WTC11 (cell line): ENCODE measurements at regions not wholly inside any gene's neighbourhood (a gene's known extent, or its start where the extent isn't known, plus 50 kb on each side); places are given as distances from the start of the nearest gene placed in this dataset.

ENCODE experiments used
- ATAC-seq: fragments of 200-7000 bp; cut with Tn5 transposase; 2 replicates; pipeline ENCODE4 v1.10.0; 2021; ENCODE audit warnings: mild to moderate bottlenecking, moderate library complexity
- CTCF ChIA-PET: fragments of 300-600 bp; sonication (Branson Sonifier 250); formaldehyde crosslinking; loops from one replicate; lab custom pipeline; 2021; ENCODE audit warnings: antibody characterized with exemption; lab: Charles Lee
- POLR2A ChIA-PET: fragments of 350-600 bp; sonication (Branson Sonifier 250); formaldehyde crosslinking; loops from one replicate; lab custom pipeline; 2021; ENCODE audit warnings: antibody characterized with exemption; lab: Charles Lee
- DNase-seq: peaks from one replicate; pipeline ENCODE4 v3.0.0; 2021; ENCODE audit warnings: low spot score
- H3K27ac Mint-ChIP-seq: 2 replicates; pipeline ENCODE4 v1.8.0; 2021; ENCODE audit warnings: mixed read lengths
- H3K27me3 Mint-ChIP-seq: 2 replicates; pipeline ENCODE4 v1.8.0; 2021; ENCODE audit warnings: low read depth, mild to moderate bottlenecking, moderate library complexity, mixed read lengths
- H3K36me3 Mint-ChIP-seq: 2 replicates; pipeline ENCODE4 v1.8.0; 2021; ENCODE audit warnings: mixed read lengths
- H3K4me1 Mint-ChIP-seq: 2 replicates; pipeline ENCODE4 v1.8.0; 2022; ENCODE audit warnings: mixed read lengths
- H3K4me3 Mint-ChIP-seq: 2 replicates; pipeline ENCODE4 v1.8.0; 2021; ENCODE audit warnings: mild to moderate bottlenecking, moderate library complexity, mixed read lengths
- H3K9me3 Mint-ChIP-seq: 2 replicates; pipeline ENCODE4 v1.8.0; 2021; ENCODE audit warnings: mixed read lengths
- FOXK1 ChIP-seq: sonication (generic); formaldehyde crosslinking; IDR thresholded peaks from 2 replicates; pipeline ENCODE4 v1.8.0; 2022; ENCODE audit warnings: mild to moderate bottlenecking, moderate library complexity, missing genetic modification reagents
- FOXP1 ChIP-seq: sonication (generic); formaldehyde crosslinking; IDR thresholded peaks from 2 replicates; pipeline ENCODE4 v1.8.0; 2022; ENCODE audit warnings: missing genetic modification reagents, mild to moderate bottlenecking, moderate library complexity, borderline replicate concordance
- IRF2 ChIP-seq: sonication (generic); formaldehyde crosslinking; IDR thresholded peaks from 2 replicates; pipeline ENCODE4 v1.8.0; 2022; ENCODE audit warnings: low read depth, missing genetic modification reagents, borderline replicate concordance
- MYBL2 ChIP-seq: sonication (generic); formaldehyde crosslinking; IDR thresholded peaks from 2 replicates; pipeline ENCODE4 v1.8.1; 2023; ENCODE audit warnings: mild to moderate bottlenecking, moderate library complexity, missing genetic modification reagents
- NFATC4 ChIP-seq: fragments of 250-450 bp; sonication (Bioruptor Pico); IDR thresholded peaks from 2 replicates; pipeline ENCODE4 v1.9.0; 2021; ENCODE audit warnings: mild to moderate bottlenecking
- NFE2L1 ChIP-seq: sonication (generic); formaldehyde crosslinking; IDR thresholded peaks from 2 replicates; pipeline ENCODE4 v1.8.1; 2023; ENCODE audit warnings: missing genetic modification reagents
- OVOL2 ChIP-seq: fragments of 250-450 bp; sonication (Bioruptor Pico); IDR thresholded peaks from 2 replicates; pipeline ENCODE4 v1.9.0; 2021; ENCODE audit warnings: mild to moderate bottlenecking, borderline replicate concordance
- SMAD3 ChIP-seq: sonication (generic); formaldehyde crosslinking; IDR thresholded peaks from 2 replicates; pipeline ENCODE4 v1.8.0; 2022; ENCODE audit warnings: missing genetic modification reagents, mild to moderate bottlenecking, borderline replicate concordance
- TP53 ChIP-seq: sonication (generic); formaldehyde crosslinking; IDR thresholded peaks from 2 replicates; pipeline ENCODE4 v1.8.1; 2023; ENCODE audit warnings: mild to moderate bottlenecking, missing genetic modification reagents
- ZNF121 ChIP-seq: sonication (generic); formaldehyde crosslinking; IDR thresholded peaks from 2 replicates; pipeline ENCODE4 v1.8.0; 2023; ENCODE audit warnings: missing genetic modification reagents
- ZNF396 ChIP-seq: fragments of 250-450 bp; sonication (Bioruptor Pico); IDR thresholded peaks from 2 replicates; pipeline ENCODE4 v1.8.0; 2021; ENCODE audit warnings: mild to moderate bottlenecking, moderate library complexity, borderline replicate concordance
- ZNF671 ChIP-seq: fragments of 250-450 bp; sonication (Bioruptor Pico); IDR thresholded peaks from 2 replicates; pipeline ENCODE4 v1.8.0; 2021; ENCODE audit warnings: mild to moderate bottlenecking
- TF ChIP-seq, protein P1 (sequence below): sonication (generic); formaldehyde crosslinking; IDR thresholded peaks from 2 replicates; pipeline ENCODE4 v1.8.1; 2023; ENCODE audit warnings: mild to moderate bottlenecking, moderate library complexity, missing genetic modification reagents
- TF ChIP-seq, protein P2 (sequence below): fragments of 250-450 bp; sonication (Bioruptor Pico); IDR thresholded peaks from 2 replicates; pipeline ENCODE4 v1.9.0; 2021; ENCODE audit warnings: moderate library complexity, mild to moderate bottlenecking, inconsistent platforms, borderline replicate concordance
- TF ChIP-seq, protein P3 (sequence below): sonication (generic); formaldehyde crosslinking; IDR thresholded peaks from 2 replicates; pipeline ENCODE4 v1.8.1; 2023; ENCODE audit warnings: mild to moderate bottlenecking, missing genetic modification reagents, moderate library complexity
- TF ChIP-seq, protein P4 (sequence below): sonication (generic); formaldehyde crosslinking; IDR thresholded peaks from 2 replicates; pipeline ENCODE4 v1.8.0; 2022; ENCODE audit warnings: mild to moderate bottlenecking, missing genetic modification reagents
- TF ChIP-seq, protein P5 (sequence below): sonication (generic); formaldehyde crosslinking; IDR thresholded peaks from 2 replicates; pipeline ENCODE4 v1.8.1; 2022; ENCODE audit warnings: mild to moderate bottlenecking, moderate library complexity, missing genetic modification reagents
- TF ChIP-seq, protein P6 (sequence below): fragments of 250-450 bp; sonication (Bioruptor Pico); IDR thresholded peaks from 2 replicates; pipeline ENCODE4 v2.1.2; 2022; ENCODE audit warnings: mild to moderate bottlenecking, moderate library complexity
- TF ChIP-seq, protein P7 (sequence below): sonication (generic); formaldehyde crosslinking; conservative IDR thresholded peaks from 2 replicates; pipeline ENCODE4 v1.8.1; 2022; ENCODE audit warnings: mild to moderate bottlenecking, missing genetic modification reagents
- TF ChIP-seq, protein P8 (sequence below): sonication (generic); formaldehyde crosslinking; IDR thresholded peaks from 2 replicates; pipeline ENCODE4 v1.8.1; 2023; ENCODE audit warnings: mild to moderate bottlenecking, missing genetic modification reagents, borderline replicate concordance

DNA sequence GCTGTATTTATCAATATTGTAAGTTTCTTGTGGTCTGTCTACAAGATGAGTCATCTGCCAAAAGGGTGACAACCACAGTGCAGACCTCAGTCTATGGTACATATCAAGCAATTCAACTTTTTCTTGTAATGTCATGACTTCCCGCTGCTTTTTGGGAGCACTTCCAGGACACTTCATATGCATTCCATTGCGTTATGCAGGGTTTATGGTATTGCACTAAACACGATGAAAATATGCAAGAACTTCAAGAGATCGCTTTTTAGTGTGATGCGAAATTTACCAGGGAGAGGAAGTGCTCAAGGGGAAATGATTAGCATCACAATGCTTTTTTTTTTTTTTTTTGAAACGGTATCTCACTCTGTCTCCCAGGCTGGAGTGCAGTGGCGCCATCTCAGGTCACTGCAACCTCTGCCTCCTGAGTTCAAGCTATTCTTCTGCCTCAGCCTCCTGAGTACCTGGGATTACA, 166.5 kb downstream of the TFAP2A start:
- ATAC-seq (peak; percentile 90), DNase-seq (peak; percentile 46)
- Mint-ChIP-seq H3K4me3 (no peak overlapping the region), H3K27ac (no peak overlapping the region), H3K4me1 (peaks cover 27% of the 10 kb centered on the region), H3K36me3 (no peaks in the 10 kb centered on the region), H3K27me3 (no peaks in the 10 kb centered on the region), H3K9me3 (no peaks in the 10 kb centered on the region)
- ChIA-PET CTCF (interaction anchor here (0.6 to 1.5 kb wide), 13 partner anchors 10 to 1638 kb away, joined by 3 to 12 read pairs (median 4); partner anchors contain the start of gene TFAP2A), POLR2A (no interaction called here)
- TF ChIP-seq OVOL2 (CRISPR knock-in tag) (no peak), TP53 (CRISPR knock-in tag) (no peak), NFATC4 (CRISPR knock-in tag) (no peak), MYBL2 (CRISPR knock-in tag) (no peak), ZNF121 (CRISPR knock-in tag) (no peak), ZNF396 (0 out of 2 replicates have a peak, but pooled peaks have one; percentile 43)
- TF ChIP-seq, protein P1, sequence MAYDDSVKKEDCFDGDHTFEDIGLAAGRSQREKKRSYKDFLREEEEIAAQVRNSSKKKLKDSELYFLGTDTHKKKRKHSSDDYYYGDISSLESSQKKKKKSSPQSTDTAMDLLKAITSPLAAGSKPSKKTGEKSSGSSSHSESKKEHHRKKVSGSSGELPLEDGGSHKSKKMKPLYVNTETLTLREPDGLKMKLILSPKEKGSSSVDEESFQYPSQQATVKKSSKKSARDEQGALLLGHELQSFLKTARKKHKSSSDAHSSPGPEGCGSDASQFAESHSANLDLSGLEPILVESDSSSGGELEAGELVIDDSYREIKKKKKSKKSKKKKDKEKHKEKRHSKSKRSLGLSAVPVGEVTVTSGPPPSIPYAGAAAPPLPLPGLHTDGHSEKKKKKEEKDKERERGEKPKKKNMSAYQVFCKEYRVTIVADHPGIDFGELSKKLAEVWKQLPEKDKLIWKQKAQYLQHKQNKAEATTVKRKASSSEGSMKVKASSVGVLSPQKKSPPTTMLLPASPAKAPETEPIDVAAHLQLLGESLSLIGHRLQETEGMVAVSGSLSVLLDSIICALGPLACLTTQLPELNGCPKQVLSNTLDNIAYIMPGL (CRISPR knock-in tag): no peak

DNA sequence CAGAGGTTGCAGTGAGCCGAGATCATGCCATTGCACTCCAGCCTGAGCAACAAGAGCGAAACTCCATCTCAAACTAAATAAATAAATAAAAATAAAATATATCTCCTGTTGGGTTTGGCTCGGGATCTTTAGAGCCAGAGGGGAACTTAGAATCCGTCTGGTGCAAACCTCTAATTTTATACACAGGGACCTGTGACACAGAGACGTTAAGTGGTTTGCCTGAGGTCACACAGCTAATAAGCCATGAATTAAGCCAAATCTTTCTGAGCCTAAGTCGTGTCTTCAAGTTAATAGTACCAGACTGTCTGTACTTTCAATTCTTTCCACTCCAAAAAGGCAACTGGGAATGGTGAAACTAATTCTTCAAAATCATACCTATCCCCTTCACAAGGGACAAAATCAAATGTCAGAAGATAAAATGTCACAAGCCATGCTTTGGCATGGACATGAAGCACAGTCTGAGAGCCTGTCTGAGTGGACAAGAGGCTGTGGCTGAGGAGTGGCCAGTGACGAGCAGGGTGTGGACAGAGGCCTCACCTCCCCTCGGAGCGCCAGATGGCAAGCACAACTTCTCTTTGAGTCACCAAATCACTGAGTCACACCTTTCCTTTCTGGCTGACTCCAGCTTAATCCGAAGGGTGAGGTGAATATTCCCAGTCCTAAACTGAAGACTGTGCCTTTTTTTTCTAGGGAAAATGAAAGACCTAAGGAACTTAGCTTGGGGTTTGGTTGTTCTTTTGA, 177.4 kb downstream of the TFAP2A start:
- Mint-ChIP-seq H3K4me1 (no peaks in the 10 kb centered on the region), H3K4me3 (no peak overlapping the region)
- no peak for ATAC-seq
- TF ChIP-seq SMAD3: no peak
- TF ChIP-seq, protein P2, sequence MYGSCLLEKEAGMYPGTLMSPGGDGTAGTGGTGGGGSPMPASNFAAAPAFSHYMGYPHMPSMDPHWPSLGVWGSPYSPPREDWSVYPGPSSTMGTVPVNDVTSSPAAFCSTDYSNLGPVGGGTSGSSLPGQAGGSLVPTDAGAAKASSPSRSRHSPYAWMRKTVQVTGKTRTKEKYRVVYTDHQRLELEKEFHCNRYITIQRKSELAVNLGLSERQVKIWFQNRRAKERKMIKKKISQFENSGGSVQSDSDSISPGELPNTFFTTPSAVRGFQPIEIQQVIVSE (CRISPR knock-in tag): no peak
- TF ChIP-seq, protein P3, sequence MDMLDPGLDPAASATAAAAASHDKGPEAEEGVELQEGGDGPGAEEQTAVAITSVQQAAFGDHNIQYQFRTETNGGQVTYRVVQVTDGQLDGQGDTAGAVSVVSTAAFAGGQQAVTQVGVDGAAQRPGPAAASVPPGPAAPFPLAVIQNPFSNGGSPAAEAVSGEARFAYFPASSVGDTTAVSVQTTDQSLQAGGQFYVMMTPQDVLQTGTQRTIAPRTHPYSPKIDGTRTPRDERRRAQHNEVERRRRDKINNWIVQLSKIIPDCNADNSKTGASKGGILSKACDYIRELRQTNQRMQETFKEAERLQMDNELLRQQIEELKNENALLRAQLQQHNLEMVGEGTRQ (CRISPR knock-in tag): no peak
- TF ChIP-seq ZNF671 (CRISPR knock-in tag): no peak
- TF ChIP-seq, all 79 proteins: peak for 0
- no peak for DNase-seq
- Mint-ChIP-seq H3K27me3 (no peaks in the 10 kb centered on the region), H3K36me3 (no peaks in the 10 kb centered on the region), H3K9me3 (no peaks in the 10 kb centered on the region), H3K27ac (no peak overlapping the region)
- CTCF ChIA-PET: no interaction called here
- POLR2A ChIA-PET: no interaction called here

DNA sequence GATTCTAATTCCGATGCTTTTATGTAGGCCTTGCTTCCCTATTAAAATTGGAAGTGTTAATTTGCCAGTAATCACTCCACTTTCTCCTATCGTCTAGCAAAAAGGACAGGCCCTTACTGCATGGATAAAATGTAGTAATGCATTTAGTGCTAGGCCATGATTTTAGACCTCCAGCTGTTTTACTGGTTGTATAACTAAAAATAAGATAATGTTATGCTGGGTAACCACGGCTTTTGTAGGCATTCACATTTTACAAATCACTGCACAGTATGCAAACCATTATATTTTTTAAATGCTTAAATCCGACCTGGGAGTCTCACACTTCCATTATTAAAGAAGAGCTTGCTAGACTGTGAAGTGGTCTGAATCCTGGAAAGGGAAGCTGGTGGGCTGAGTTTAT, 179.5 kb downstream of the TFAP2A start:
- no peaks in the 10 kb centered on the region for H3K27me3 Mint-ChIP-seq
- no peak for ATAC-seq
- H3K27ac Mint-ChIP-seq: no peak overlapping the region
- H3K9me3 Mint-ChIP-seq: no peaks in the 10 kb centered on the region; the same call in 1 of the 2 replicates
- POLR2A ChIA-PET: no interaction called here
- no peaks in the 10 kb centered on the region for H3K4me1 Mint-ChIP-seq
- CTCF ChIA-PET: interaction anchor here (0.9 to 1.3 kb wide), 2 partner anchors 13 kb away, joined by 3 read pairs; no protein-coding TSS in a partner anchor
- no peak for DNase-seq
- H3K4me3 Mint-ChIP-seq: no peak overlapping the region
- no peaks in the 10 kb centered on the region for H3K36me3 Mint-ChIP-seq
- TF ChIP-seq, protein P4, sequence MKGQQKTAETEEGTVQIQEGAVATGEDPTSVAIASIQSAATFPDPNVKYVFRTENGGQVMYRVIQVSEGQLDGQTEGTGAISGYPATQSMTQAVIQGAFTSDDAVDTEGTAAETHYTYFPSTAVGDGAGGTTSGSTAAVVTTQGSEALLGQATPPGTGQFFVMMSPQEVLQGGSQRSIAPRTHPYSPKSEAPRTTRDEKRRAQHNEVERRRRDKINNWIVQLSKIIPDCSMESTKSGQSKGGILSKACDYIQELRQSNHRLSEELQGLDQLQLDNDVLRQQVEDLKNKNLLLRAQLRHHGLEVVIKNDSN (CRISPR knock-in tag): no peak
- no peak for TF ChIP-seq FOXK1
- TF ChIP-seq, protein P5, sequence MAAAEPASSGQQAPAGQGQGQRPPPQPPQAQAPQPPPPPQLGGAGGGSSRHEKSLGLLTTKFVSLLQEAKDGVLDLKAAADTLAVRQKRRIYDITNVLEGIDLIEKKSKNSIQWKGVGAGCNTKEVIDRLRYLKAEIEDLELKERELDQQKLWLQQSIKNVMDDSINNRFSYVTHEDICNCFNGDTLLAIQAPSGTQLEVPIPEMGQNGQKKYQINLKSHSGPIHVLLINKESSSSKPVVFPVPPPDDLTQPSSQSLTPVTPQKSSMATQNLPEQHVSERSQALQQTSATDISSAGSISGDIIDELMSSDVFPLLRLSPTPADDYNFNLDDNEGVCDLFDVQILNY (CRISPR knock-in tag): no peak
- no peak for TF ChIP-seq IRF2 (CRISPR knock-in tag)
- no peak for TF ChIP-seq NFE2L1 (CRISPR knock-in tag)
- no peak for TF ChIP-seq ZNF671 (CRISPR knock-in tag)
- TF ChIP-seq FOXP1 (CRISPR knock-in tag): no peak
- TF ChIP-seq, protein P6, sequence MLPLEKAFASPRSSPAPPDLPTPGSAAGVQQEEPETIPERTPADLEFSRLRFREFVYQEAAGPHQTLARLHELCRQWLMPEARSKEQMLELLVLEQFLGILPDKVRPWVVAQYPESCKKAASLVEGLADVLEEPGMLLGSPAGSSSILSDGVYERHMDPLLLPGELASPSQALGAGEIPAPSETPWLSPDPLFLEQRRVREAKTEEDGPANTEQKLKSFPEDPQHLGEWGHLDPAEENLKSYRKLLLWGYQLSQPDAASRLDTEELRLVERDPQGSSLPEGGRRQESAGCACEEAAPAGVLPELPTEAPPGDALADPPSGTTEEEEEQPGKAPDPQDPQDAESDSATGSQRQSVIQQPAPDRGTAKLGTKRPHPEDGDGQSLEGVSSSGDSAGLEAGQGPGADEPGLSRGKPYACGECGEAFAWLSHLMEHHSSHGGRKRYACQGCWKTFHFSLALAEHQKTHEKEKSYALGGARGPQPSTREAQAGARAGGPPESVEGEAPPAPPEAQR (CRISPR knock-in tag): no peak
- TF ChIP-seq, protein P7, sequence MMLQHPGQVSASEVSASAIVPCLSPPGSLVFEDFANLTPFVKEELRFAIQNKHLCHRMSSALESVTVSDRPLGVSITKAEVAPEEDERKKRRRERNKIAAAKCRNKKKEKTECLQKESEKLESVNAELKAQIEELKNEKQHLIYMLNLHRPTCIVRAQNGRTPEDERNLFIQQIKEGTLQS (CRISPR knock-in tag): no peak
- TF ChIP-seq, protein P8, sequence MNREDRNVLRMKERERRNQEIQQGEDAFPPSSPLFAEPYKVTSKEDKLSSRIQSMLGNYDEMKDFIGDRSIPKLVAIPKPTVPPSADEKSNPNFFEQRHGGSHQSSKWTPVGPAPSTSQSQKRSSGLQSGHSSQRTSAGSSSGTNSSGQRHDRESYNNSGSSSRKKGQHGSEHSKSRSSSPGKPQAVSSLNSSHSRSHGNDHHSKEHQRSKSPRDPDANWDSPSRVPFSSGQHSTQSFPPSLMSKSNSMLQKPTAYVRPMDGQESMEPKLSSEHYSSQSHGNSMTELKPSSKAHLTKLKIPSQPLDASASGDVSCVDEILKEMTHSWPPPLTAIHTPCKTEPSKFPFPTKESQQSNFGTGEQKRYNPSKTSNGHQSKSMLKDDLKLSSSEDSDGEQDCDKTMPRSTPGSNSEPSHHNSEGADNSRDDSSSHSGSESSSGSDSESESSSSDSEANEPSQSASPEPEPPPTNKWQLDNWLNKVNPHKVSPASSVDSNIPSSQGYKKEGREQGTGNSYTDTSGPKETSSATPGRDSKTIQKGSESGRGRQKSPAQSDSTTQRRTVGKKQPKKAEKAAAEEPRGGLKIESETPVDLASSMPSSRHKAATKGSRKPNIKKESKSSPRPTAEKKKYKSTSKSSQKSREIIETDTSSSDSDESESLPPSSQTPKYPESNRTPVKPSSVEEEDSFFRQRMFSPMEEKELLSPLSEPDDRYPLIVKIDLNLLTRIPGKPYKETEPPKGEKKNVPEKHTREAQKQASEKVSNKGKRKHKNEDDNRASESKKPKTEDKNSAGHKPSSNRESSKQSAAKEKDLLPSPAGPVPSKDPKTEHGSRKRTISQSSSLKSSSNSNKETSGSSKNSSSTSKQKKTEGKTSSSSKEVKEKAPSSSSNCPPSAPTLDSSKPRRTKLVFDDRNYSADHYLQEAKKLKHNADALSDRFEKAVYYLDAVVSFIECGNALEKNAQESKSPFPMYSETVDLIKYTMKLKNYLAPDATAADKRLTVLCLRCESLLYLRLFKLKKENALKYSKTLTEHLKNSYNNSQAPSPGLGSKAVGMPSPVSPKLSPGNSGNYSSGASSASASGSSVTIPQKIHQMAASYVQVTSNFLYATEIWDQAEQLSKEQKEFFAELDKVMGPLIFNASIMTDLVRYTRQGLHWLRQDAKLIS: no peak
